ENCODE measurements at regions not wholly inside any gene's neighbourhood (a gene's known extent, or its start where the extent isn't known, plus 50 kb on each side); places are given as distances from the start of the nearest gene placed in this dataset.

- Histone ChIP-seq H3K36me3 (no peaks in the 10 kb centered on the region), H3K4me3 (no peak overlapping the region), H3K27me3 (no peaks in the 10 kb centered on the region), H3K9me3 (no peaks in the 10 kb centered on the region), H3K4me1 (no peaks in the 10 kb centered on the region), H3K27ac (no peak overlapping the region)
- WGBS, 2 donors: 6 to 12% methylated on average over 4 to 5 of the region's 5 CpGs
- ATAC-seq (peak in 3 of 4 donors; percentile 14 to 72 (median 37)), FAIRE-seq (no peak), DNase-seq (no peak)
- no peak for TF ChIP-seq CTCF (IDR thresholded peaks at IDR 0.05)
- intact Hi-C loops (cut with DNase I): no loop called here
Measured at GRCh38 chr14:40164083-40164482, 731.9 kb upstream of the FBXO33 start.

DNA sequence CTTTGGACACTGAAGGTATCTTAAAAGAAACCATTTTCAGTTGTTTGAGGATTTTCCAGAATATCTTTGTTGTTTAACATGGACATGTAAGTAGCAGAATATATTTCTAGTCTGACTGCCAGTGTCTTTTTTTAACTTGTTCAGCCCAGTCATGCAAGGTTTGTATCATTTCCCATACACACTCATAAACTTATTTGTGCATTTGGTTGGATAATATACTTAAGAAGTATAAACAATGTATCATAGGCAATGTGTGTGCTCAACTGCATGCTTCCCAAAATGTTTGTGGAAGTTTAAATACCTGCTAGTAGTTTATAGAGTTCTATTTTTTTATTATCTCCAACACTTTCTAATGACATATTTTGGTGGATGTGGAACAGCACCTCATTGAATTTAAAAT is 707.4 kb upstream of the FBXO33 start:
- Histone ChIP-seq H3K4me3 (no peak overlapping the region), H3K36me3 (no peaks in the 10 kb centered on the region), H3K4me1 (no peaks in the 10 kb centered on the region), H3K27ac (no peak overlapping the region), H3K9me3 (no peaks in the 10 kb centered on the region), H3K27me3 (no peaks in the 10 kb centered on the region)
- ATAC-seq: no peak
- intact Hi-C loops (cut with DNase I): no loop called here
- FAIRE-seq: no peak
- no peak for DNase-seq
- TF ChIP-seq CTCF (IDR thresholded peaks at IDR 0.05): no peak

DNA sequence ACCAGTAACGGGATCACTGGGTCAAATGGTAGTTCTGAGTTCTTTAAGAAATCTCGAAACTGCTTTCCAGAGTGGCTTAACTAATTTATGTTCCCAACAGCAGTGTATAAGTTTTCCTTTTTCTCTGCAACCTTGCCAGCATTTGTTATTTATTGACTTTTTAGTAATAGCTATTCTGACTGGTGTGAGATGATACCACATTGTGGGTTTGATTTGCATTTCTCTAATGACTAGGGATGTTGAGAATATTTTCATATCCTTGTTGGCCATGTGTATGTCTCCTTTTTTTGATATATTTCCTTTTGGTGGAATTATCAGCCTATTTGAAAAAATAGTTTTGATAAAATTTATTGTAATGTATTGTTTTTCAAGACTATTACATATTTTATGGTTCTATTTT is 701.2 kb upstream of the FBXO33 start:
- DNase-seq (no peak), ATAC-seq (no peak), FAIRE-seq (no peak)
- TF ChIP-seq CTCF (IDR thresholded peaks at IDR 0.05): no peak
- intact Hi-C loops (cut with DNase I): no loop called here
- H3K27ac ChIP-seq: no peak overlapping the region
- H3K9me3 ChIP-seq: no peaks in the 10 kb centered on the region
- no peaks in the 10 kb centered on the region for H3K36me3 ChIP-seq
- no peaks in the 10 kb centered on the region for H3K4me1 ChIP-seq
- WGBS, 2 donors: 76 to 93% methylated on average over 2 of the region's 2 CpGs
- no peaks in the 10 kb centered on the region for H3K27me3 ChIP-seq
- H3K4me3 ChIP-seq: no peak overlapping the region

DNA sequence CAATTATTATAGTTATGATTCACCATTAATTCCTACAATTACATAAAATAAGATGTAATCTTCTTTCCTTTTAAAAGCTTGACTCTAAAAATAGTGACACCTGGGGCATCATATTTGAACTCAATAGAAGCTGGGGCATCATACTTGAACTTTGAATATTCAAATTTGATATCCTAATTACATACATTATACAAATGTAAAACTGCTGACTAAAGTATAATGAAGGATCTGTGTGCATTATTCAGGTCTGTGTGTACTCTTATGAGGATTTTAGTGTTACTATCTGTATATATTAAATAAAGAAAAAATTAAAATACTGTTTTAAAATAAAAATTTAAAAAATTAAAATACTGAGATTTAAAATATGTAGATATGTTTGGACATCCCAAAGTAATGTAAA is 696.9 kb upstream of the FBXO33 start:
- H3K36me3 ChIP-seq: no peaks in the 10 kb centered on the region
- H3K4me3 ChIP-seq: no peak overlapping the region
- H3K27me3 ChIP-seq: no peaks in the 10 kb centered on the region
- FAIRE-seq (no peak), DNase-seq (no peak), ATAC-seq (no peak)
- no peak for TF ChIP-seq CTCF (IDR thresholded peaks at IDR 0.05)
- intact Hi-C loops (cut with DNase I): no loop called here
- H3K4me1 ChIP-seq: no peaks in the 10 kb centered on the region
- no peaks in the 10 kb centered on the region for H3K9me3 ChIP-seq
- H3K27ac ChIP-seq: no peak overlapping the region

DNA sequence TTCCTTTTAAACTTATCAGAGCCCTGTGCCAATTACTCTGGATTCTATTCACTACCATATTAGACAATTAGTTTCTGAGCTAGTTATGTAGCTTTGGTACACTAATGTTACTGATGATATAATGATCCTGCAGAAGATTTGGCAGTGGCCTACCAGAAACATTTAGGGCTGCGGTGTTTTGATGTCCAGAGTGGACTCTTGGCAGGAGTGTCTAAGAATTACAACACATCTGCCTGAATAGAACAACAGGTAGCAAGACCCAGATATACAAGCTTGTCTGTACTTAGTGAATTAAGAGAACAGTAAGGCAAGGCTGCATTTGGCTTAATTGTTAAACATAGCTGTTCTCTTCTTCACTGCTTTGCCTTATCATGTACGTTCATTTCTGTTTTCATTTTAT is 691.6 kb upstream of the FBXO33 start:
- Histone ChIP-seq H3K27me3 (no peaks in the 10 kb centered on the region), H3K4me1 (no peaks in the 10 kb centered on the region), H3K36me3 (no peaks in the 10 kb centered on the region), H3K27ac (no peak overlapping the region), H3K4me3 (no peak overlapping the region), H3K9me3 (no peaks in the 10 kb centered on the region)
- DNase-seq: no peak
- no peak for TF ChIP-seq CTCF (IDR thresholded peaks at IDR 0.05)
- WGBS, 2 donors: 73 to 88% methylated on average over 2 of the region's 2 CpGs
- intact Hi-C loops (cut with DNase I): no loop called here
- no peak for FAIRE-seq
- ATAC-seq: no peak

Measured in pancreas (tissue), 10 donors.